CD4-positive, alpha-beta T cell (primary cell): ENCODE measurements at regions not wholly inside any gene's neighbourhood (a gene's known extent, or its start where the extent isn't known, plus 50 kb on each side); places are given as distances from the start of the nearest gene placed in this dataset.

Source experiments
- ATAC-seq: fragments of 200-7000 bp; cut with Tn5 transposase; one replicate; pipeline ENCODE4 v1.10.0; 2022; ENCODE audit warnings: mild to moderate bottlenecking; ENCODE audit not compliant: poor library complexity
- CTCF ChIA-PET: fragments of 350-600 bp; sonication (Branson Sonifier 250); formaldehyde crosslinking; loops from one replicate; lab custom pipeline; 2021; ENCODE audit warnings: antibody characterized with exemption, inconsistent platforms; lab: Charles Lee
- POLR2A ChIA-PET: fragments of 350-600 bp; sonication (Branson Sonifier 250); formaldehyde crosslinking; loops from one replicate; lab custom pipeline; 2021; ENCODE audit warnings: antibody characterized with exemption, inconsistent platforms; lab: Charles Lee
- DNase-seq, 14 experiments: peaks; one replicate each; pipeline ENCODE4 v3.0.0-alpha.2; 2013 to 2020; ENCODE audit warnings: mixed read lengths in 2 of 14
- H3K27ac ChIP-seq, 2 donors: one replicate each; pipeline versions ENCODE4 v1.5.1 to v1.7.0; 2013; ENCODE audit warnings: low read length in 2 of 2, low read depth in 1 of 2, mild to moderate bottlenecking in 1 of 2
- H3K27me3 ChIP-seq, 2 experiments: 1 replicate in 1 of 2; 2 replicates in 1 of 2; pipeline versions ENCODE4 v1.6.1 to v1.7.0; 2013; ENCODE audit warnings: low read length in 2 of 2, control low read depth in 1 of 2, mild to moderate bottlenecking in 1 of 2, moderate library complexity in 1 of 2; ENCODE audit not compliant: insufficient read depth in 2 of 2, control insufficient read depth in 1 of 2
- H3K36me3 ChIP-seq: one replicate; pipeline ENCODE4 v1.6.1; 2013; ENCODE audit warnings: low read length, control low read depth; ENCODE audit not compliant: insufficient read depth
- H3K4me1 ChIP-seq: one replicate; pipeline ENCODE4 v1.6.1; 2013; ENCODE audit warnings: low read length, control low read depth; ENCODE audit not compliant: insufficient read depth
- H3K4me3 ChIP-seq: one replicate; pipeline ENCODE4 v1.5.1; 2013; ENCODE audit warnings: mild to moderate bottlenecking, low read length, moderate library complexity
- H3K9me3 ChIP-seq, 2 experiments: 1 replicate in 1 of 2; 2 replicates in 1 of 2; pipeline versions ENCODE4 v1.6.1 to v1.7.0; 2013; ENCODE audit warnings: low read length in 2 of 2, mild to moderate bottlenecking in 2 of 2, control low read depth in 1 of 2, moderate library complexity in 1 of 2; ENCODE audit not compliant: control insufficient read depth in 1 of 2, insufficient read depth in 1 of 2
- H3K27ac Mint-ChIP-seq: one replicate; pipeline ENCODE4 v1.8.0; 2020; ENCODE audit warnings: mixed read lengths
- H3K27me3 Mint-ChIP-seq: one replicate; pipeline ENCODE4 v1.8.0; 2021; ENCODE audit warnings: mixed read lengths
- H3K36me3 Mint-ChIP-seq: one replicate; pipeline ENCODE4 v1.8.0; 2021; ENCODE audit warnings: low read depth, mixed read lengths
- H3K4me1 Mint-ChIP-seq: one replicate; pipeline ENCODE4 v1.8.0; 2021; ENCODE audit warnings: low read depth, mixed read lengths
- H3K4me3 Mint-ChIP-seq: one replicate; pipeline ENCODE4 v1.8.0; 2020; ENCODE audit warnings: mild to moderate bottlenecking, mixed read lengths
- H3K9me3 Mint-ChIP-seq: one replicate; pipeline ENCODE4 v1.8.0; 2020; ENCODE audit warnings: mixed read lengths
- intact Hi-C, 2 experiments: fragments of 100-400 bp; cut with DNase I in 1 of 2; cut with micrococcal nuclease in 1 of 2; formaldehyde crosslinking; loops; one replicate each; pipeline versions ENCODE4 v1.15.1 to v1.9.0; 2023 to 2025; cut with DNase I, micrococcal nuclease
- TF ChIP-seq, protein P1 (sequence below): fragments of 200-600 bp; IDR thresholded peaks from one replicate; pipeline ENCODE4 v1.8.0; 2022; ENCODE audit warnings: antibody characterized with exemption, mild to moderate bottlenecking

GRCh38 chr4:53951414-53951813 is 113.0 kb downstream of the CHIC2 start:
- Mint-ChIP-seq H3K36me3 (no peaks in the 10 kb centered on the region), H3K9me3 (no peaks in the 10 kb centered on the region), H3K4me1 (no peaks in the 10 kb centered on the region), H3K4me3 (no peak overlapping the region), H3K27ac (no peak overlapping the region), H3K27me3 (no peaks in the 10 kb centered on the region)
- Histone ChIP-seq H3K9me3 (no peaks in the 10 kb centered on the region), H3K27me3 (no peaks in the 10 kb centered on the region), H3K4me1 (no peaks in the 10 kb centered on the region), H3K36me3 (no peaks in the 10 kb centered on the region), H3K27ac (no peak overlapping the region), H3K4me3 (no peak overlapping the region)
- ChIA-PET POLR2A (no interaction called here), CTCF (no interaction called here)
- TF ChIP-seq, protein P1, sequence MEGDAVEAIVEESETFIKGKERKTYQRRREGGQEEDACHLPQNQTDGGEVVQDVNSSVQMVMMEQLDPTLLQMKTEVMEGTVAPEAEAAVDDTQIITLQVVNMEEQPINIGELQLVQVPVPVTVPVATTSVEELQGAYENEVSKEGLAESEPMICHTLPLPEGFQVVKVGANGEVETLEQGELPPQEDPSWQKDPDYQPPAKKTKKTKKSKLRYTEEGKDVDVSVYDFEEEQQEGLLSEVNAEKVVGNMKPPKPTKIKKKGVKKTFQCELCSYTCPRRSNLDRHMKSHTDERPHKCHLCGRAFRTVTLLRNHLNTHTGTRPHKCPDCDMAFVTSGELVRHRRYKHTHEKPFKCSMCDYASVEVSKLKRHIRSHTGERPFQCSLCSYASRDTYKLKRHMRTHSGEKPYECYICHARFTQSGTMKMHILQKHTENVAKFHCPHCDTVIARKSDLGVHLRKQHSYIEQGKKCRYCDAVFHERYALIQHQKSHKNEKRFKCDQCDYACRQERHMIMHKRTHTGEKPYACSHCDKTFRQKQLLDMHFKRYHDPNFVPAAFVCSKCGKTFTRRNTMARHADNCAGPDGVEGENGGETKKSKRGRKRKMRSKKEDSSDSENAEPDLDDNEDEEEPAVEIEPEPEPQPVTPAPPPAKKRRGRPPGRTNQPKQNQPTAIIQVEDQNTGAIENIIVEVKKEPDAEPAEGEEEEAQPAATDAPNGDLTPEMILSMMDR, result no peak
- ATAC-seq (no peak), DNase-seq (no peak)
- intact Hi-C loops, result no loop called here

DNA sequence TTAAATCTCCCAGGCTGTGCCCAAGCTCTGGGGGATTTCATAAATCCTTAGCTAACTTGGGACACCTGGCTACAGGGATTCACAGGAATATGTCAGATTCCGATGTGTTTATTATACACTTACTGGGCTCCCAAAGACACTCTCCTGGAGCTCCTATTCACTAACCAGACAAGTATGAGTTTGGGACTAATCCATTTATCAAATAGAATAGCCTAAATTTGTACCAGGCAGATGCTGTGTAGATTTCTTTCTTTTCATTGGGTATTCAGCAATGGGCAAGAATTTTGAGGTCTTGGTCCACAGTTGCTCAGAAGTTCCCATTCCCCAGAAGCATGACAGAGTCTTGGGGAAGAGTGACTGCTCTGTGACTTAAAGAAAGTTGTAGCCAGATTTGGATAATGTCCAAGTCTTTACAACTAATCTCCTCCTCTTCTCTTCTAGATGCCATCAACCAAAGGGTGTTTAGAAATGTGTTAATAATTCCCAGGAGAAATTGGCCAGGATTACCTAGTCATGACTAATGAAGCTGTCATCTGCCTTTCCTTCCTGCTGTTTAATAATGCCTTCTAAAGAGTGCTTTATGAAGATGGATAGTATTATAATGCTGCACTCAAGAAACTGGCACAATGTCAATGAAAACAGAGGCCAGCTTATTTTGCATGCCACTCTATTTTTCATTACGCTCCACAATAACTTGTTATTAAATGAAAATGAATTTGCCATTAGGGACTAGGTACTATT is 120.9 kb downstream of the CHIC2 start:
- no peak overlapping the region for H3K27ac ChIP-seq
- CTCF ChIA-PET, result no interaction called here
- H3K36me3 ChIP-seq, result no peaks in the 10 kb centered on the region
- Mint-ChIP-seq H3K27ac (no peak overlapping the region), H3K27me3 (peaks cover 7% of the 10 kb centered on the region), H3K4me1 (no peaks in the 10 kb centered on the region), H3K4me3 (no peak overlapping the region), H3K9me3 (peaks cover 4% of the 10 kb centered on the region), H3K36me3 (no peaks in the 10 kb centered on the region)
- POLR2A ChIA-PET, result no interaction called here
- intact Hi-C loops, result no loop called here
- no peaks in the 10 kb centered on the region for H3K9me3 ChIP-seq
- TF ChIP-seq, protein P1, result no peak
- H3K27me3 ChIP-seq, result no peaks in the 10 kb centered on the region
- no peak for ATAC-seq
- DNase-seq, result no peak
- H3K4me3 ChIP-seq, result no peak overlapping the region
- no peaks in the 10 kb centered on the region for H3K4me1 ChIP-seq

- Mint-ChIP-seq H3K4me3 (no peak overlapping the region), H3K27me3 (peaks cover 7% of the 10 kb centered on the region), H3K27ac (no peak overlapping the region), H3K9me3 (peaks cover 5% of the 10 kb centered on the region), H3K4me1 (no peaks in the 10 kb centered on the region), H3K36me3 (no peaks in the 10 kb centered on the region)
- intact Hi-C loops, result no loop called here
- H3K36me3 ChIP-seq, result no peaks in the 10 kb centered on the region
- POLR2A ChIA-PET, result no interaction called here
- CTCF ChIA-PET, result no interaction called here
- H3K9me3 ChIP-seq, result no peaks in the 10 kb centered on the region
- H3K27ac ChIP-seq, result no peak overlapping the region
- no peak for DNase-seq
- TF ChIP-seq, protein P1, result no peak
- H3K4me3 ChIP-seq, result no peak overlapping the region
- H3K4me1 ChIP-seq, result no peaks in the 10 kb centered on the region
- ATAC-seq, result no peak
- H3K27me3 ChIP-seq, result no peaks in the 10 kb centered on the region
Measured at GRCh38 chr4:53942712-53943111, 121.7 kb downstream of the CHIC2 start.
